AG04449 (cell line): ENCODE measurements at regions not wholly inside any gene's neighbourhood (a gene's known extent, or its start where the extent isn't known, plus 50 kb on each side); places are given as distances from the start of the nearest gene placed in this dataset.

Experiments
- CTCF ChIA-PET: fragments of 350-600 bp; formaldehyde crosslinking; extraction: SDS; loops from one replicate; lab custom pipeline; 2021; ENCODE audit warnings: antibody characterized with exemption; lab: Yijun Ruan, JAX
- POLR2A ChIA-PET: fragments of 400-600, 350-600 bp; formaldehyde crosslinking; extraction: SDS; loops from one replicate; lab custom pipeline; 2020; ENCODE audit warnings: antibody characterized with exemption, inconsistent platforms; lab: Yijun Ruan, JAX
- DNase-seq: peaks from one replicate; pipeline ENCODE4 v3.0.0-alpha.2; 2010; ENCODE audit warnings: low read depth, low spot score
- H3K4me3 ChIP-seq: 2 replicates; pipeline ENCODE4 v1.5.1; 2011; ENCODE audit warnings: low read depth, mild to moderate bottlenecking, control low read depth, low read length
- TF ChIP-seq, protein P1 (sequence below): IDR thresholded peaks from one replicate; pipeline ENCODE4 v1.5.1; 2011; ENCODE audit warnings: mild to moderate bottlenecking, moderate library complexity, low read length, control low read depth, inconsistent platforms; ENCODE audit not compliant: insufficient read depth; ENCODE audit errors: missing control alignments

DNA sequence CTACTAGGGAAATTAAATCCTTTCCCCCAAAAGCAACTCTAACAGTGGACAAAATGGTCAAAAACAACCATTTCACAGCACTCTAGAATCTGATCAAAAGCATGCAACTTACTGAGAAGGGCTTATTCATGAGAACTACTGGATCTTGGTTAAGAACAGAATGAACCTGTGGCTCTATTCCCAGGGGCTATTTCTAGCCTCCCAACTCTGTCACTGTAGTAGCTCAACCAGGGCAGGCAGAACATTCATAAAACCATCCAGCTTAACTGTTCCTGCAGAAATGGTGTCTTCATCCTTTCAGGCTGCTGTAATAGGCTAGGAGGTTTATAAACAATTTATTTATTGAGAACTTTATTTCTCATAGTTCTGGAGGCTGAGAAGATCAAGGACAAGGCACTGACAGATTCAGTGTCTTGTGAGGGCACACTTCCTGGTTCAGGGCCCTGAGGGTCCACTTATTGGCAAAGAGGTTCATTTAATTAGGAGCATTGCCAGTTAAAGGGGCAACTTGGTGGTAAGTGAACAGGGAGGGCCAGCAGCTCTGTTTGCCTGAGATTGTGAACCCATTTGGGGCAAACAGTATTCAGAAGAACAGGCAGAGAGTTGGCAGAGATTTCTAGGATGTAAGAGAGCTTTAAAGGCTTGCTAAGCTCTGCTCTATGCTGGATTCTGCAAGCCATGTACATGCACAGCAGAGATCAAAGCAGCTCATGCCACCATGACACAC, 238.5 kb upstream of the FBXL7 start:
- CTCF ChIA-PET, result no interaction called here
- POLR2A ChIA-PET, result no interaction called here
- no peak overlapping the region for H3K4me3 ChIP-seq
- TF ChIP-seq, protein P1, sequence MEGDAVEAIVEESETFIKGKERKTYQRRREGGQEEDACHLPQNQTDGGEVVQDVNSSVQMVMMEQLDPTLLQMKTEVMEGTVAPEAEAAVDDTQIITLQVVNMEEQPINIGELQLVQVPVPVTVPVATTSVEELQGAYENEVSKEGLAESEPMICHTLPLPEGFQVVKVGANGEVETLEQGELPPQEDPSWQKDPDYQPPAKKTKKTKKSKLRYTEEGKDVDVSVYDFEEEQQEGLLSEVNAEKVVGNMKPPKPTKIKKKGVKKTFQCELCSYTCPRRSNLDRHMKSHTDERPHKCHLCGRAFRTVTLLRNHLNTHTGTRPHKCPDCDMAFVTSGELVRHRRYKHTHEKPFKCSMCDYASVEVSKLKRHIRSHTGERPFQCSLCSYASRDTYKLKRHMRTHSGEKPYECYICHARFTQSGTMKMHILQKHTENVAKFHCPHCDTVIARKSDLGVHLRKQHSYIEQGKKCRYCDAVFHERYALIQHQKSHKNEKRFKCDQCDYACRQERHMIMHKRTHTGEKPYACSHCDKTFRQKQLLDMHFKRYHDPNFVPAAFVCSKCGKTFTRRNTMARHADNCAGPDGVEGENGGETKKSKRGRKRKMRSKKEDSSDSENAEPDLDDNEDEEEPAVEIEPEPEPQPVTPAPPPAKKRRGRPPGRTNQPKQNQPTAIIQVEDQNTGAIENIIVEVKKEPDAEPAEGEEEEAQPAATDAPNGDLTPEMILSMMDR, result no peak
- no peak for DNase-seq

DNA sequence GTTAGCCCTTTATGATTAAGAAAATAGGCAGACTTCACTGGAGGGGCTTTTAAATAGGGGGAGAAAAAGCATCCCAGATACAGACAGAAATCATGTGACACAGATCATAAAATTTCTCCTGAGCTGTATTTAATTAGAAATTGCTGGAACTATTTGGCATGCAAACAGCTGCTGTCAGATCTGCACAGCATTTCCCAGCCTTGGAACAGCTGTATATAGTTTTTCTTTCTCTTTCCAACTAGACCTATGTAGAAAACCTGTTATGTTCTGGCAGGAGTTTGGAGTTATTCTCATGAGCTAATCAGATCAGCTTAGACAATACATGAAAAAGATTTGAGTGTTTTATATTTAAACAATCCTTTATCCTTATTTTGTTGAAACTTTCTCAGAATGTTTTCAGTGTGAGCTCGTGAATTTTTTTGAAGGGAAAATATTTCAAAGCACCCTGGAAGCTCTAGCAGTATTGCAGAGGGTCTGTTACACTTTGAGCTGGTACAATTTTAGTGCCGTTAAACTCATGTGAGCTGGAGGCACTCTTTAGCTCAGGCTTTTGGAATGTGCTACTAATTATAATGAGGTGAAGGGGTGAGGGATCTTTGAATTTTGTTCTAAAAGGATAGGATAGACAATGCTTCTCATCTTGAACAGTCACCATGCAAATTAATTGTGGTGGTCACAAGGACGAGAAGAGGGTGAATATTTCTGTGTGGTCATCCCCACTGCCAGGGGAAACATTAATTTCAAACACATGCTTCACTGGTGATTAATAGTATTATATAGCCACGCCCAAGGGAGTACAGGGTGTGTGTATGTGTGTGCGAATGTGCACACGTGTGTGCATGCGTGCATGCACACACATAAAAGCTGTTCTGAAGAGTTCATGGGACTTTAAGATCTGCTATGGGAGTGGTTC, 239.4 kb upstream of the FBXL7 start:
- no peak for DNase-seq
- no peak overlapping the region for H3K4me3 ChIP-seq
- ChIA-PET CTCF (no interaction called here), POLR2A (no interaction called here)
- TF ChIP-seq, protein P1, result no peak

DNA sequence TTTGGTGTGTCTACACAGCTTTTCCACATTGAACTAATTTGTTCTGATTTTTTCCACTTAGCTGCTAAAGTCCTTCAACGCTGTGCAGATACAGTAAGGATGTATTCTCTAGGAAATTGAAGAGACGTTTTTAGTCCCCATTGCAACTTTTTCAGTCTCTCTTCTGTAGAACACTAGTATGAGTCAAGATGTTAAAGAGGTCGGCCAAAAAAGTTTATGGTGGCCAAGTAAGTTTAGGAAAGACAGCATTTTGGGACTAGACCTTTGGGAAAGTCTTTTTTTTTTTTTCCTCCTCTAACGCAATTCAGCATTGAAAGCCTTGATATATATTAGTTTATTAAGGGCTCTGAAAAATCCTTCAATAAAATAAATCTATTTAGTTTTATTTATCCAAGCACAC, 243.5 kb upstream of the FBXL7 start:
- TF ChIP-seq, protein P1, result no peak
- CTCF ChIA-PET, result no interaction called here
- POLR2A ChIA-PET, result no interaction called here
- H3K4me3 ChIP-seq, result no peak overlapping the region
- DNase-seq, result no peak

DNA sequence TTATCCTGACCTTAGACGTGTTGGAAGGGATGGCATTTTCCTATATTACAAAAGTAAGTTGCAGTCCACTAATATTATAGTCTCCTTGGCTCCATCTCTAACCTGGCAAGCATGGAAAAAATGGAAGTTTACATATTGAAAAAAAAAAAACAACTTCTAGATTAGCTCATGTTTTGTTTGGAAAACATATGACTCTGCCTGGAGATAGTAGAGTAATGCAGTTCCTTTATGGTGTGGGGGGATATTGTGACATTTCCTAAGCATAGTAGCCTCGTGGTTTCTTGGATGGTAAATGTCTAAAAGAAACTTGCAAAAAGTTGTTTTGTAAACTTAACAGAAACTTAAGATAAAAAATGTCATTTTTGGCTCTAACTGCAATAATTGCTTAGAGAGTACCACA, 244.4 kb upstream of the FBXL7 start:
- TF ChIP-seq, protein P1, result no peak
- no peak for DNase-seq
- POLR2A ChIA-PET, result no interaction called here
- CTCF ChIA-PET, result no interaction called here
- no peak overlapping the region for H3K4me3 ChIP-seq

DNA sequence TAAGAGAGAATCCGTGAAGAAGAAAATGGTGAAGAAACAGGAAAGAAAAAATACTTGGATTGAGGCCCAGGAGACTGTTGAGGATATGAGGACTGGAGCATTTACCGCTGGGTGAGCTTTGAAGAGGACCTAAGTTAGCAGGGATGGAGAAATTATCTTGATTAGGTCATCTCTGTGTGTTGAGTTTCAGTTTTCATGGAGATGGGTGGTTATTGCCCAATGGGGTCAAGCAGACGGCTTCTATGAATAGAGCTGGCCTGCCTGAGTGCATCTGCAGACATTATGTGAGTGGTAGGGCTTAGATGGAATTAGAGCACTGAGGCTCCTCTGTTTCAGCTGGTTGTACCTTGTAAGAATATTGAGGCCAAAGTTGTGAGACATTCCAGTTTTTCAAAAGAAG, 245.4 kb upstream of the FBXL7 start:
- CTCF ChIA-PET, result no interaction called here
- POLR2A ChIA-PET, result no interaction called here
- TF ChIP-seq, protein P1, result no peak
- DNase-seq, result no peak
- H3K4me3 ChIP-seq, result no peak overlapping the region

DNA sequence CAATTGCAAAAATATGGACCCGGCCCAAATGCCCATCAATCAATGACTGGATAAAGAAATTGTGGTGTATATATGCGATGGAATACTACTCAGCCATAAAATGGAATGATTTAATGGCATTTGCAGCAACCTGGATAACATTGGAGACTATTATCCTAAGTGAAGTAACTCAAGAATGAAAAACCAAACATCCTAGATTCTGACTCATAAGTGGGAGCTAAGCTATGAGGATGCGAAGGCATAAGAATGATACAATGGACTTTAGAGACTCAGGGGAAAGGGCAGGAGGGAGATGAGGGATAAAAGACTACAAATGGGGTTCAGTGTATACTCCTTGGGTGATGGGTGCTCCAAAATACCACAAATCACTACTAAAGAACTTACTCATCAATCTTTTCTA, 247.6 kb upstream of the FBXL7 start:
- no peak overlapping the region for H3K4me3 ChIP-seq
- DNase-seq, result no peak
- POLR2A ChIA-PET, result no interaction called here
- CTCF ChIA-PET, result no interaction called here
- TF ChIP-seq, protein P1, result no peak
